Caki2 (cell line): ENCODE measurements at regions not wholly inside any gene's neighbourhood (a gene's known extent, or its start where the extent isn't known, plus 50 kb on each side); places are given as distances from the start of the nearest gene placed in this dataset.
A peak's percentile ranks its signal among the peaks of the same experiment; 100 is the strongest.
"Not testable (repeated sequence)": the region's sequence is repeated elsewhere in the genome, so short reads cannot be mapped to it uniquely, and the experiment has no call there.

Experiments
- DNase-seq: peaks from one replicate; pipeline ENCODE4 v3.0.0-alpha.2; 2015; ENCODE audit warnings: low read depth
- in situ Hi-C: cut with HindIII; loops from 2 replicates; pipeline ENCODE4 v1.10.0; 2016; ENCODE audit warnings: low sequenced_read_pairs, low pct_unique_long_range_greater_than_20kb, mixed read lengths

DNA sequence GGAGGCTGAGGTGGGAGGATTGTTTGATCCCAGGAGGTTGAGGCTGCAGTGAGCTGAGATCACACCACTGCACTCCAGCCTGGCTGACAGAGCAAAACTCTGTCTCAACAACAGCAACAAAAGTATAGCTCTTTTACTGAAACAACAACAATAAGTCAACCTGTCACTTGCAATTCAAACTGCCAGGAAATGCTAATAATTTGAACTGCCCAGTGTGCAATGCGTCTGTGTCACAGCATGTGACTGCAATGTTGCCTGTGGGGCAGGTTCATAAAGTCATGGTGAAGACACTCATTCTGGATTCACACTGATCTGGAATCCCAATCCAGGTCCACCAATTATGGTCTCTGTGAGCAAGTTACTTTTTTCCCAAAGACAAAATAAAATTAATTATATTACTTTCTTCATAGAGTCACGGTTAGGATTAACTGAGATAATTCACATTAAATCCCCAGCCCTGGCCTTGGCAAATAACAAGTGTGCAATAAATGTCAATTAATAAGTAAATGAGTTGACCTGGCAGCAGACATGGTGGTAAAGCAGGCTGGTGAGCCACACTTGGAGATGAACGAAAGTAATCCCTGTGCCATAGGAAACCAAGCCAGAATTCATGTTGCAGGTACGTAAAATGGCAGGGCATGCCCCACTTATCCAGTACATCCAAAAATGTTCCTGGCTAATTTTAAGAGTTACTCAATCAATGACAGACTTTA is 89.1 kb upstream of the CPSF6 start:
- no peak for DNase-seq
- in situ Hi-C loops: no loop called here

DNA sequence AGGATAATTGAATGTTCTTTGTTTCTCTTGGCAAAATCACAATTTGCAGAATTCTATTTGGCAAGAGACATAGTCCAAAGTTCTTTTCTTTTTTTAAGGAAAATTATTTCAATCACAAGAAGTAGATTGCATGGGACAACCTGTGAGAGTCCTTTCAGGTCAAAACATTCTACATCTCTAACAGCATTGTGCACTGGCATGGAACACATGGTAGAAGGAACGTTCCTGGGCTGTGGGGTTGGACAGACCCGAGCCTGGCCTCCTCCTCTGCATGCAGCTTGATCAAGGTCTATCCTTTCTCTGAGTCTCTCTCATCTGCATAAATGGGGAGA is 88.6 kb upstream of the CPSF6 start:
- no peak for DNase-seq
- in situ Hi-C loops: no loop called here

DNA sequence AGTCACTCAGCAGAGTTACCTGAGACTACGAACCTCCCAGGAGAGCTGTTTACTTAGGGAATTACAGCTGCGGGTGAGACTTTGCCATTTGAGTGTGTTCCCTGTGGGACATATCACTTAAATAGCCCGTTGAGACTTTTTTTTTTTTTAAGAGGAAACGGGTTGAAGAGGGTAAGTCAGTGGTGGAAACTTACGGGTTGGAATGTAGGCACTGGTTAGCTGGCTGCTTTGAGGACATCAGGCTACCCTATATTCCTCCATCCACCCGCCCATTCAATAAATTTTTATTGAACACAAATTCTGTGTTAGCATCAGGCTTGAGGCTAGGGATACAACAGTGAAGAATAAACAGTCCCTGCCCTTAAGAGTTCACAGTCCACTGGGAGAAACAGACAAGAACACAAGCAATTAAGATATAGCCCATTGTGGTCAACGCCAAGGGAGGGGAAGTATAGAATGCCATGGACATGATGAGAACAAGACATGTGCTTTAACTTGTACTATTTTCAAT is 88.1 kb upstream of the CPSF6 start:
- DNase-seq: no peak
- in situ Hi-C loops: no loop called here

DNA sequence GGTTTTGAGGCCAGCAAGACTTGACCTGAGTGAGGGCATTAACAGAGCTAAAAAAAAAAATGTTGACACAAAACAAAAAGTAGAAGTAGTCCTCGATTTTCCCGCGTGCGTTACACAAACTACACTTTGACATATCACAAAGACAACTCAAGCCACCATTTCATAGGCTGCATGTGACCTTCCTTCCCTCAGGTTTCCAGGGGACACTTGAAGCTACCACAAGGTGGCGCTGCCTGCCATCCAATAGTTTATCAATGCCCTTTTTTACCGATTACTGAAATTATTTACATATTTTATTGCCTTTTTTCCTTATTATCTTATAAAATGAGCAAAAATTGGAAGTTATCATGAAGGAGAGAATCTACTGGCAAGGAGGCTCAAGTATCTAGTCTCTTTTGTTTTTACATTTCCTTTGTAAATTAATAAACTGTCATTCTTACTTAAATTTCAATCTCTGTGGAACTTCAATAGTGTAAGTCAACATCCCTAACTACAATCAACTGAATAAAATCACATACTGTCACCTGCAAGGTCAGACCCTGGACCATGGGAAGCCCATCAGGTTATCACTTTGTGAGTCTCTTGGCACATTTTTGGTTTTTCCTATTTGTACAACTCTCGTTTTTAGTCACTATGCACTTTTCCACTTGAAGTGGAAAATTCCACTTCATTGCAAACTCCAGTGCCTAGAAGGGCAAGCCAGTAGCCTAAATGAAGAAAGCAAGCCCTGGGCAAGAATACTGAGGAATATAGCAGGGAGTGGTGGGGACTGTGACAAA is 84.6 kb upstream of the CPSF6 start:
- in situ Hi-C loops: no loop called here
- DNase-seq: peak; percentile 45

DNA sequence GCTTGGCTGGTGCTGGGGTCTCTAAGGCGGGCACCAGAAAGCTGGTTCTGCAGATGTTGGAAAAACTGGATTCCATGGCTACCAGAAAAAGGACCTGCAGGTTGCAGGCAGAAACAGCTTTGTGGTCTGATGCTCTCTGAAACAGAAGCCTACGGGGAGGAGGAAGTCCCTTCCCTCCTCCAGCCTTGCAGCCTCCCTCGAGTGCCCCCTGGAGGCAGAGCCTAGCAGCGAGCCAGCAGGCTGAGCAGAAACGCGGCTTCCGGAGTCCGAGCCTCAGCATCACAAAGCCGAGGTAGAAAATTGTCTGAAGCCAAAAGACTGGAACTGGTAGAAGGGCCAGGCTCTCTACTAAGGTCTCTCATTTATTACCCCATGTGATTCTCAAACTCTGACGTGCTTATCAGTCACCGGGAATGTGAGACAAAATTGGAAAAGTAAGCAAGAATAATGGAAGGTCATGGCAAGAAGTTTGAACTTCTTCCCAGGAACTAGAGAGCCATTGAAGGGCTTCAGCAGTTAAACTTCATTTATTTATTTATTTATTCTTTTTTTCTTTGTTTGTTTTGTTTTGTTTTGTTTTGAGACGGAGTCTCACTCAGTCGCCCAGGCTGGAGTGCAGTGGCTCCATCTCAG is 82.2 kb upstream of the CPSF6 start:
- peak; percentile 79 for DNase-seq
- in situ Hi-C loops: no loop called here

DNA sequence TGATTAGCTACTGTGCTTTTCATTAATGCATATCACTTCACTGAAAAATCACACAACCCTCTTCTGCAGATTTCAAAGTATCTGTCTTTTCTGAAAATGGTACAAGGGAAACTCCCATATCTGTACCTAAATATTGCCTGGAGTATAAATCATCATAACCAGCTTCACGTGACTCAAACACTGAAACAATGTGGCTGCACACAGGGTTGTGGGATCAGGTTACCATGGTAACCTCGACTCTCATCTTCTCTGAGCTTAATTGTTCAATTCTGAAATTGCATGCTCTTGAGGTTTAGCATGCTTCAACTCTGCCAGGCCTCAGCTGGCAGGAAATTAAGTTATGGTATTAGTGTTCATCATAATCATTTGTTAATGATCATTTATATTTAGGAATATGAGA is 77.5 kb upstream of the CPSF6 start:
- no peak for DNase-seq
- in situ Hi-C loops: no loop called here

DNA sequence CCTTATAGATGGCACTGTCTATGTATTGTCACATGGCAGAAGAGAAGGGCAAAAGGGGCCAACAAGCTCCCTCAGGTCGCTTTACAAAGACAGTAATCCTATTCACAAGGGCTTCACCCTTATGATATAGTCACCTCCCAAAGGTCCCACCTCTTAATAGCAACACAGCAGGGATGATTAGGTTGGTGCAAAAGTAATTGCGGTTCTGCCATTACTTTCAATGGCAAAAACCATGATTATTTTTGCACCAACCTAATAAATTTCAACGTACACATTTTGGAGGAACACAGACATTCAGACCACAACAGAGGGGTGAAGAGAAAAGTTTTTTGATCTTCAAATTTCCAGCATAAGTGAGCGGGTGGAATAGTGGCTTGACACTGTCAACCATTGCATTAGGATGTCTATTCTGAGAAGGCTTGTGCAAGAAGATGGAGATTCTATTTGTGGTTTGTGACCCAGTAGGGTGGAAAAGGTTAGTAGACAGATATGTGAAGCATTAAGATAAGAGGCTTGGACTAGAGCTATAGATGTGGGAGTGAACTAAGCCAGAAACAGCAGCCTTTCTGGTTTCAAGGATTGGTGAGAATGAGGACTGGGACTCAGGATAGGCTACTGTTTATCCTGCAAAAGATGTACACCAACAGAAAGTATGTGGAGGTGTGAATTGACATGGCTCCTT is 75.5 kb upstream of the CPSF6 start:
- no peak for DNase-seq
- in situ Hi-C loops: no loop called here

DNA sequence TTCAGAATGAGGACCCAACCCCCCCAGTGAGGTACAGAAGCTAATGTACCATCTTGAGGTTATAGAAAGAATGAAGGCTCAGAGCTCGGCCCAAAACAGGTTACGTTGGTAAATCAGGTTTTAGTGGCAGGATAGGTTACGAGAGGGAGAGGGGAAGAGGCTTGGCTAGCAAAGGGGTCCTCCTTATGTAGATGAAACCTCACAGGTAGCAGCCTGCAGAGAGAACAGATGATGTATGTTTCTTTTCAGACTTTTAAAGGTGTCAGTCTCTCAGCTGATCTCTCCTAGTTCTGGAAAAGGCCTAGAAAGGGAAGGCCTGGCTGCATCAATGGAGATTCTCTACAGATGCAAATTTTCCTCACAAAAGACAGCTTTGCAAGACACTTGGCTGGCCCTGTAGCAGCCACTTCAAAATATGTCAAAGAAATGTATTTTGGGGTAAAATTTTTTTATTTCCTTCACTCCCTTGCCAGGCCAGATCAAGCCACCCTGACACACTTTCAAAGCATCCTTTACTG is 71.7 kb upstream of the CPSF6 start:
- no peak for DNase-seq
- in situ Hi-C loops: no loop called here

DNA sequence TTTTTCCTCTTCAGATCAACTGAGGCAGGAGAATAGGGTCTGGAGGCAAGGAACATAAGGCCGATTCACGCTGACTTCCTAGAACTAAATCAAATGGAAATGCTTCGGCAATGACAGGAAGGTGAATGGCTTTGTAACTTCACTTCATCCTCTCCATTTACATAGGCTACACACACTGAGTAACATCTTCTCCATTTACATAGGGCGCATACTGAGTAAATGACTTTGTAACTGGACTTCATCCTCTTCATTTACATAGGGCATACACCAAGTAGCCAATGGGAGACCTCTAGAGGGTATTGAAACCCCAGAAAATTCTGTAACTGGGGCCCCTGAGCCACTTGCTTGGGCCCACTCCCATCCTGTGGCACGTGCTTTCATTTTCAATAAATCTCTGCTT is 71.0 kb upstream of the CPSF6 start:
- in situ Hi-C loops: no loop called here
- DNase-seq: no peak

DNA sequence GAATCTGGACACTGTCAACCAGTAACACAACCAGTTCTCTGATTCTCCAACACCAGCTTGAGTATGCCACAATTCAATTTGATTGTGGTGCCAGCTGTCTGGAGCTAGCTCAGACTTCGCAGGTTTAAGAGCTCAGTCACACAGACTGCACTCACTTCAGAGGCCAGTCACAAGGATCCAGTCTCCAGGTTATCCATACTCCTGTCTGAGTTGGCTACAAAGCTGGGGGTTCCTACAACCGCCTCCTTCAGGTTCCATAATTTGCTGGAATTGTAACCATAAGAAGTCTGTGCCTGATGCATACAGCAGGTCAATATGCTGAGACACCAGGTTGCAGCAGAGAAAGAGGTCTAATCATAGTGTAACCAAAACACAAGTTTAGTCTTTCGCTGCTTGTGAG is 70.5 kb upstream of the CPSF6 start:
- in situ Hi-C loops: no loop called here
- no peak for DNase-seq

DNA sequence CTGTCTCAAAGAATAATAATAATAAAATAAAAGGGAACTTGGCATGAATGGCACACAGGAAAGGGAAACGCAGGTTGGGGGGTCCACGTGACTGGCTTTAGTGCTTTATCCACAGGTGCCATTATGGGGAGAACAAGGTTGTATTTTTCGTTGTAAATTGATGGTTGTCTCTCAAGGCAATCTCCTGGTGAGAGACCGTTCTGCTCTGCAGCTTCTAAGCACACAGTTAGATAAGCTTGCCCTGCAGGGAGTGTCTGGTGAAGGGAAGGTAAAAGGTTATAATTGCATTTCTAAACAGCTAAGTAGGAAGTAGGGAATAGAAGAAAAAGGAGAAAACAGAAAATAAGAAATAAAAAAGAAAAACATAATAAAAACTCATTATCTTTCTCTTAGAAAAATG is 69.1 kb upstream of the CPSF6 start:
- in situ Hi-C loops: no loop called here
- DNase-seq: no peak

DNA sequence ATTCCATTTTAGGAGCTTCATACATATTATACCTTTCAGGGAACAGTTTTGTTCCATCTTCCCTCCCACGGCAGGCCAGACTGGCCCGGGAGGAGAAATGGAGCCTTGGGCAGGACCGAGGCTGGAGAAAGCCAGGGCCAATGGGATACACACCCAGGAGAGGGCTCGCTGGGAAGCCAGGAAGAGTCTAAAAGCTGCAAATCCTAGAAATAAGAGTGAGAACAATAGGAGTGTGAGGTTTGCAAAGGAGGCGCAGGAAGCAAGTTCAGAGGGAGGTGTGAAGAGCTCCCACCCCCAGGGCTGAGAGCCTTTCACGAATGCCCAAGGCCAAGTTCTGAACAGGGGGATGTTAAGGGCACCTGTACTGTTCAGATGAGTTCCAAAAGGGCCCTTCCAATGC is 67.5 kb upstream of the CPSF6 start:
- no peak for DNase-seq
- in situ Hi-C loops: no loop called here

DNA sequence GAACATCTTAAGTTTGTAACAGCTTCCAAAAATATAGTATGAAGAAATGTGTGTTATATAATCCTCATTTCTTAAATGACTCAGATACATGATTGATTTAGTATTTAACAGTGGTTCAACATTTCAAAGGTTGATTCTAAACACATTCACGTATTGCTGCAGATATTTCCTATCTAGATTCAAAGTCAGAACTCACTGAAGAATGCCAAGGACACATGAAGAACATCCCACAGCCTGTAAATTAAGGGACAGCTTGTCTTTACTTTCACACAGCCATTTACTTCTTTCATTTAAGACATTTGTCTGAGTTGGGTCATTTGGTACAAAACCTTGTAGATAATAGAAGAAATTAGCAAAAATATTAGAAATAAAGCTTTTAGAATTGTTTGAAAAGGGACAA is 66.9 kb upstream of the CPSF6 start:
- in situ Hi-C loops: no loop called here

DNA sequence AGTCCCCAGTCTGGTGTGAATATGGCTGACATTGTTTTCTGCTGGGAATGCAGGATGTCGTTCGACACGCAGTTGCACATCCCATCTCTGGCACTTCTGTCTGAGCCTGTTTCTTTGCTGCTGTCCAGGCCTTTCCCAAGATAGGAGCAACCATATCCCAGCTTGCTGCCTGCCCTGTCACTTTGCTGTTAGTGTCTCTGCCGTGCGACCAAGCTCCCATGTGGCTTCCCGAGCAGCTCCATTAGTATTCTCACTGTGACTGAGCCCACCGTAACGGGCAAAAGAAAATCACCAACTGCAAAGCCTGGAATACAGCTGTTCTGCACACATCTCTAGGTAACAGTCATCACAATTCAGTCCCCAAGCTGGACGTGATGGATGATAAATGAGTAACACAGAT is 66.0 kb upstream of the CPSF6 start:
- no peak for DNase-seq
- in situ Hi-C loops: no loop called here

More for the DNA sequence above, 66.9 kb upstream of the CPSF6 start:
- no peak for DNase-seq

DNA sequence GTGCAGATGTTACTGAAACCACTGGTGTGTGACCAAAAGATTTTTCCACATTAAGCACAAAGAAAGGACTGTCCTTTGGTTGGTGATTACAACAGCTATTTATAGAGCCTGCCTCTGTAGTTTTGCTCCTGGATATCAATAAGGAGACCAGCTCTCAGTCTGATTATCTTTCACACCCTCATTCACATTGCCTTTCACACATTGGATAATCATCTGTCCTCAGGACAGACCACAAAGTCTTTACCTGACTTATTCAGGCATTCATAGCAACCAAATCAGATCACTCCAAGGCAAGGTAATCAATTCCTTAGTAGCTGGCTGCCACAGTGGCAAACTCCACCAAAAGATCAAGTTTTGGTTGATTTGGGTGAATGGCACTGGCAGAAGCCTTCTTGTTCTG is 59.6 kb upstream of the CPSF6 start:
- DNase-seq: no peak
- in situ Hi-C loops: no loop called here

DNA sequence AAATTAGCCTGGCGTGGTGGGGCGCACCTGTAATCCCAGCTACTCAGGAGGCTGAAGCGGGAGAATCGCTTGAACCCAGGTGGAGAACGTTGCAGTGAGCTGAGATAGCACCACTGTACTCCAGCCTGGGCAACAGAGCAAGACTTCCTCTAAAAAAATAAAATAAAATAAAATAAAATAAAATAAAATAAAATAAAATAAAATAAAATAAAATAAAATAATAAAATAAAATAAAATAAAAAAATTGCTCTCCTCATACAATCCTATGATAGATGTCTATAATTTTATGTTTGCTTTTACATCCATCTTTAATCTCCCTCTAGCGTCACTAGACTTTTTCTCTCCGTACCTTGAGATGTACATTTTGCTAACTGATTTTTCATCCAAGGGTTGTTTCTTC is 51.8 kb upstream of the CPSF6 start:
- in situ Hi-C loops, DNase-seq: not testable (repeated sequence)

DNA sequence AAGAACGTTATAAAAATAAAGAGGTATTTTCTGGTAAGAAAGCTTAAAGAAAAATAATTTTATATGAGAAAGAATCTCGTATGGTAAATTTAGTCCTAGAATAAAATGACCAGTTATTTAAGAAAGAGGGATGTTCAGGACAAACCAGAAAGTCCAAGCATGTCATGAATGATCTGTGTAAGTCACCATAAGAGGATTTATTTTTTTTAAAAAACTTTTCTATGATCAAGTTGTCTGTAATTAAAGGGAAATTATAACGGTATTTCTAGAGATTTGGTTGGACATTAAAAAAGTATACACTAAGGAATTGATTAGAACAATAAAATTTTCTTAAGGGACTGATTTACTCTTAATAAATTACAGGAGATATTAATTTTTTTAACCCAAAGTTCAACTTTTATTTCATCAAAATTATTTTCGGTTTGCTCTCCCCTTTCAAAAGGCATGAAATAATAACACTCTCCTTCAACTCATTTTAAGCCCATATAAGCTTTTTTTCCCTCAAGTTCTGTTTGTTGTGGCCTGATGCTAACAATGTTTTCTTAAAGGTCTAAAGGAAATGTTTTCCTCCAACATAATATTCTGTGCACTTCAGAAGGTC is 49.9 kb upstream of the CPSF6 start:
- no peak for DNase-seq
- in situ Hi-C loops: no loop called here
